GM18861 (cell line): ENCODE measurements at regions not wholly inside any gene's neighbourhood (a gene's known extent, or its start where the extent isn't known, plus 50 kb on each side); places are given as distances from the start of the nearest gene placed in this dataset.
"Not testable (repeated sequence)": the region's sequence is repeated elsewhere in the genome, so short reads cannot be mapped to it uniquely, and the experiment has no call there.

Experiments
- ATAC-seq: cut with Tn5 transposase; IDR thresholded peaks from one replicate; pipeline ENCODE4 v1.9.1; 2021; ENCODE audit not compliant: unreplicated experiment

GRCh38 chr10:117601716-117602115 lies 59.2 kb downstream of the EMX2 start:
- ATAC-seq = no peak

GRCh38 chr10:117603081-117603480 lies 60.5 kb downstream of the EMX2 start:
- ATAC-seq = no peak

DNA sequence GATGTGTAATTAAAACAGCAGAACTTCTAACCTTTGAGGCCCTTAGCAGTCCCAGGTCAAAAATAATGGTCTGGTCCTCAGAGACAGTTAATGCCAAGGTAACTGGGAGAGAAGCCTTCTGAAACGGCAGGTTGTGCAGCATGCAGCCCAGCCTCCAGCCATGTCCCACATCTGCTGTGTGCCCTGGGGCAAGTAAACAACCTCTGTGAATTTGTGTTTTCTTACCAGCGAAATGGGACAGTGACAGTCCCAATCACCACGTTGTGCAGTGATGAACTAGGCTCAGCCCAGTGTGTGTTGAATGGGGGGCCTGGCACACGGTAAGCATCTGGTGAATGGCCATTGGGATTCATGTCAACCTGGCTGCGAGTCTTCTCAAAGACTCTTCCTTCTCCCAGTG lies 61.2 kb downstream of the EMX2 start:
- ATAC-seq = no peak

DNA sequence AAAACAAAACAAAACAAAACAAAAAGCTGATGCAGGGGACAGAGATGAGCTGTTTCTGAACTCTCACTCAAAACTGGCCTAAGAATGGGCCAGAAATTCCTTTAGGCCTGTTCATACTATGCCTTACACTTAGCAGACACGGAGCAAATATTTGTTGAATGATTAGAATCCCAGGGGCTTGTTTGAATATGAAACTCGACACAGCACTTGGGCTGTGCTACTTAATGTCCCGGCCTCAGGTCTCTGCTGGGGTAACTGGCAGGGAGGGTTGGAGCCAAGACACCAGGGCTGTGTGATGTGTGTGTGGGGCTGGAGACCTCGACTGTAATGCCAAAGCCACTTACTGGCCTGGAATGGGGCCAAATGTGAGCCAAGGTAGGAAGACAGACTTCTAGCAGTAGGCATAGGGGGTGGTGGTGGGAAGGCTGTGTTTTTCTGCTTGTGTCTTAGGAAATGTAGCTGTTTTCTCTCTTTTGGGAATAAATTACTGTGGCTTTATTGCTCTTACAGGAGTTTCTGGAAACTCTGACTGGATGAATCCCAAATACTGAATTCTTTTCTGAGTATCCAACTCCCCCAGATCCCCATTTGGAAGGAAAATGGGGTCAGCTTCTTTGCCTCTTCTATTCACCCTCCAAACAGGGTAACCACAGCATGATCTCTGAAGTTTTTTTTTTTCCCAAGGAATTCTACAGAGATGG lies 66.7 kb downstream of the EMX2 start:
- ATAC-seq = no peak

DNA sequence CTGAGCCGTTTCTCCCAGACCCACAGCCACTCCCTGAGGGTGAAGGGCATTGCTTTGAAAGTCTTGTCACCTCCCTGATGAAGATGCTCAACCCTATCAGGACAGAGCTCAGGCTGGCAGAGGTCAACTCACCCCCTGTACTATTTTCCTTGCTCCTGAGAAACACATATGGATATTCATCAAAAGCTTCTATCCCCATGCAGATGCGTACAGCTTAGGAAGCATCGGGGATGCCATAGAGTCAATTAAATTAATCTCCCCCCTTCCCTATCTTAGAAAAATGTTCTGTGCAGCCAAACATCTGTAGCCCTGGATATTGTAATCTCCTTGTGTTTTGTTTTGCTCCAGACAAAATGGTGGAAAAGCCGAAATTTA lies 67.2 kb downstream of the EMX2 start:
- no peak for ATAC-seq

DNA sequence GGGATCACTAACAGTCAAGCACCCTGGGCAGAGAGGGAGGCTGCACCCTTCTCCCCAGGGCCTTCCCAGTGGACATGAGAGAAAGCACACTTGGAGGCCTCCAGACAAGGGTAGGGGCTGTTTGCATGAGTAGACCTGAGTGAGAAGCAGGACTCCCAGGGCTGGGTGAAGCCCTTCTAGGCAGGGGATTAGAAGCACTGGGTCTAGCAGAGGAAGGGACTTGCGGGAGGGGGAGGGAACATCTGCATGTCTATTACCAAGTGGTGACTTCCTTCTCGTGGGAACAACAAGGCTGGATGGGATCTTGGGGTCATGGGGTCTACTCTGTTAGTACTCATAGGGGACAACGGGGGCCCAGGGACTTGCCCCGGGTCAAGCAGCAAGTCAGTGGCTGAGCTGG lies 67.8 kb downstream of the EMX2 start:
- ATAC-seq = no peak

GRCh38 chr10:117612113-117612512 lies 69.6 kb downstream of the EMX2 start:
- no peak for ATAC-seq

- ATAC-seq = no peak
These were observed 73.1 kb downstream of the EMX2 start for GRCh38 chr10:117615649-117616048.

DNA sequence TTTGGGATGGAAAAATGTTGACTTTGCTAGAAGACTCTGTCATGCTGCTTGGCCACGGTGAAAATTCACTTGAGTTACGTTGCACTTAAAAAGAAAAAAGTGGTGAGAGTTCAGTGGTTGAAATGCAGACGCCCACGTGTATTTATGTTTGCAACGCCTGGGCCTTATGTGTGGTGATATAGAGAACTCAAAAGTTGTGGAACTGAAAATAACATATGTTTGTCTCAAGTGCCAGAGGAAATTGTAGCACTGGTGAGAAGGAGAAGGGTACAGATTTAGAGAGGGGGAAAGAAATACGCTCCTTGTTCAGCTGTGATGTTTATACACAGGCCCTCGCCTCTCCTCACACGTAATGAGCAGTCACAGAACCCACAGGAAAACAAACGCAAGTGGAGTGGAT lies 73.6 kb downstream of the EMX2 start:
- no peak for ATAC-seq

DNA sequence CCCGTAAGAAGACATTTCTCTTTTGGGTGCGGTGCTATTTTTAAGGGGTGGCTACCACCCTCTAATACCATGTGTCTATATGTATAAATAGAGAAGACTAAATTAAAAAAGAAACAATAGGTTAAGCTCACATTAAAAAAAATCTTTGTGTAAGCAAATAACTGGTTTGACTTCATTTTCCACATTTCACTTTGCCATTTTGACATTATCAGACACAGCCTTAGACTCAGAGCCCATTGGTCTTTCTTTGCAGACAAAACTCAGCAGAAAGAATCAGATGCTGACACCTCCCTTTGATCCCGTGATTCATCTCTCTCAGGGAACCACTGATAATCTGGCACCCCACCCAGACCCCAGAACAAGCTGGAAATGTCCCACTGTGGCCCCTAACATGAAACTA lies 74.5 kb downstream of the EMX2 start:
- ATAC-seq = no peak

DNA sequence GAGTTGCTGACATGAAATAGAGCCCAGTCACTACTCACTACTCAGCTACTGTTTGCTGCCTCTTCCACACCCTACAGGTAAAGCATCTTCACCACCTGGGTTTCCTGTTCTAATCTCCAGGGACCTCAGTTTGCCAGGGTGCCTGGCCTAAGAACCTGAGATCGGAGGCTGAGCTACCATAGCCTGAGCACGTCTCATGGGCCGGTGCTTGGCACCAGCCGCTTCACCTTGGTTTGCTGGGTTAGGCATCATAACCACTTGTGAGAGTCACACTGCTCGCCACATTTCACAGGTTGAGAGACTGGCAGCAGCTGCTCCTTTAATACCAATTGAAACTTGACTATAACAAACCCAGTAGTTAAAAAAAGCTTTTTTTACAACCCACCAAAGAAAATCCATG lies 75.1 kb downstream of the EMX2 start:
- no peak for ATAC-seq

GRCh38 chr10:117619223-117619622 lies 76.7 kb downstream of the EMX2 start:
- ATAC-seq = no peak

GRCh38 chr10:117619707-117620405 lies 77.3 kb downstream of the EMX2 start:
- no peak for ATAC-seq

DNA sequence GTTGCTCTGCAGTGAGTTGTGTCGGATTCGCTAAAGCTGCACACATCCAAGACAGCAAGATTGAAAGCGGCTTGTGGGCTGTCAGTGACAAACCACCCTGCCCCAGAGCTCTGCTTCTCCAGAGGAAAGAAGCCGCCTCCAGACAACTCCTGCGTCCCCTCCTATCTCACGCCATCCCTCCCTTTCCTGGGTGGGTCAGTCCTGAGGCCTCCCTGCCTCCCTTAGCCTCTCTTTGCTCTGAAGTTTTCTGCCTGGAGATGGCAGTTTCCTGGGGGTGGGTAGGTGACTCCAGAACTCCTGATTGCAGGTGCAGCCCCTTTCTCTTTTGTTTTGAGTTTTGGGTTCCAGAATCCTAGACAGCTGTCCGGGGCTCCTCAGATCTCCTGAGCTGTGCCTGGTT lies 78.7 kb downstream of the EMX2 start:
- no peak for ATAC-seq

- ATAC-seq = no peak
These were observed 79.4 kb downstream of the EMX2 start for GRCh38 chr10:117621795-117622420.

DNA sequence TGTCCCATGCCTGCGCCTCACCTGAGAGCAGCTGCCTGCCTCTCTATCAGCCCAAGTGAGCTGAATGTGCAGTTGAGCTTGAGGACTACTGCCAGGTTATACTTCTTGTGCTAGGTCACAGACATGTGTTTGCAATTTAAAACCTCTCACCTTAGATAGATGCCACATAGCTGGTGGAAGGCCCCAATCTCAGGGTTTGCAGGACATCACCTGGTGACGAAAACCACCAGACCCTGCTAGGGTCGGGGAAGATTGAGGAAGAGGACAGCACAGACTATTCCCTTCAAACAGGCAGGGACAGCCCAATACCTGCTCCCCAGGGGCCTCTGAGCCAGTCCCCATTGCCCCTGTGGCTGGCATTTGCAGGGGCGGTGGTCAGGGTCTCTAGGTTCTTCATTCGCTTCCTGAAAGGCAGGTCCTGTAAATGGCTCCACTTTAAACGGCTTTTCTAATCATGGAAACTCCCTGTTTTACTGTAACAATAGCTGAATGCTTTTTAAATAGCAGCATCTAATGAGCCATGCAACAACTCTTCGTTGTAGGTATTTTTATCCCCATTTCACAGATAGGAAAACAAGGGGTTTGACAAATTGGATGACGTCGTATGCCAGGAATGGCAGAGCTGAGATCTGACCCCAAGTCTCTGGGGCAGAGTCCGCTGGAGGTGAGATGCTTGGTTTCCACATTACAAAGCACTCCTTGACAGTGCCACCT lies 80.1 kb downstream of the EMX2 start:
- ATAC-seq = no peak

DNA sequence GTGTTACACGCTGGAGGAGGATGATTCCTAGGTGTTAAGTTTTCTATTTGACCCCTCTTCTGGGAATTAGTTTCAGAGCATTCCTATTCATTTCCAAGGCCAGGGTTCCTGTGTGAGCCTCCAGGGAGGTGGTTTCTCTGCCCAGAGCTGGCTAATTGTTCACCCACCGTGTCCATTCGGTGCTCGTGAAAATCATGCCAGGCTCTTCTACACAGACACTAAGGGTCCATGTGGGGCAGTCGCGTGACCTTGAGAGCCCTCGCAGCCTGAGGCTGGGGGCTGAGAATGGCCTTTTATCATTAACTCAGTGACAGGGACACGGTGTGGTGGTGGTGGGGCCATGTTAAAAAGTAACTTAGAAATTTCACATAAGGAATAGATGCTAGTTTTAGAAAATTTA lies 83.7 kb downstream of the EMX2 start:
- ATAC-seq = no peak

DNA sequence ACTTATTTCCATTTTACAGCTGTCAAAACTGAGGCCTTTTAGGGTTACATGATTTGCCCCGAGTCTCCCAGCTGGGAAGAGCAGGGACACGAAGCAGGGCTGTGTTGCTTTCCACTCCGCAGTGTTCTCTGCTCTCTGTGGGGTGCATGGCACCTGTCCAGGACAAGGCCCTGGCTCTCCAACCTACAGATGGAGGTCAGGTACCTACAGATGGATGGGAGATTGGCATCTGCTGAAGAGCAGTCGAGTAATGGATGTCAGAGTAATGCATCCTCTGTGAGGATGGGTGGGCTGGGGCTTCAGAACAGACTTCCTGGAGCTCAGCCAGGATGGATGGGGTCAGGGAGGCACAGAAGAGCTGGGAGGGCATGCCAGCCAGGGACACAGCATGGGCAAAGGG lies 85.0 kb downstream of the EMX2 start:
- no peak for ATAC-seq

DNA sequence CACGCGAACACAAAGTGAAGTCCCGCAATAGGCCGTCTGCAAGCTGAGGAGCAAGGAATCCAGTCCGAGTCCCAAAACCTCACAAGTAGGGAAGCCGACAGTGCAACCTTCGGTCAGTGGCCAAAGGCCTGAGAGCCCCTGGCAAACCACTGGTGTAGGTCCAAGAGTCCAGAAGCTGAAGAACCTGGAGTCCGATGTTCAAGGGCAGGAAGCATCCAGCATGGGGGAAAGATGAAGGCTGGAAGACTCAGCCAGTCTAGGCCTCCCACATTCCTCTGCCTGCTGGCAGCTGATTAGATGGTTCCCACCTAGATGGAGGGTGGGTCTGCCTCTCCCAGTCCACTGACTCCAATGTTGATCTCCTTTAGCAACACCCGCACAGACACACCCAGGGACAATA lies 87.2 kb downstream of the EMX2 start:
- ATAC-seq = not testable (repeated sequence)

DNA sequence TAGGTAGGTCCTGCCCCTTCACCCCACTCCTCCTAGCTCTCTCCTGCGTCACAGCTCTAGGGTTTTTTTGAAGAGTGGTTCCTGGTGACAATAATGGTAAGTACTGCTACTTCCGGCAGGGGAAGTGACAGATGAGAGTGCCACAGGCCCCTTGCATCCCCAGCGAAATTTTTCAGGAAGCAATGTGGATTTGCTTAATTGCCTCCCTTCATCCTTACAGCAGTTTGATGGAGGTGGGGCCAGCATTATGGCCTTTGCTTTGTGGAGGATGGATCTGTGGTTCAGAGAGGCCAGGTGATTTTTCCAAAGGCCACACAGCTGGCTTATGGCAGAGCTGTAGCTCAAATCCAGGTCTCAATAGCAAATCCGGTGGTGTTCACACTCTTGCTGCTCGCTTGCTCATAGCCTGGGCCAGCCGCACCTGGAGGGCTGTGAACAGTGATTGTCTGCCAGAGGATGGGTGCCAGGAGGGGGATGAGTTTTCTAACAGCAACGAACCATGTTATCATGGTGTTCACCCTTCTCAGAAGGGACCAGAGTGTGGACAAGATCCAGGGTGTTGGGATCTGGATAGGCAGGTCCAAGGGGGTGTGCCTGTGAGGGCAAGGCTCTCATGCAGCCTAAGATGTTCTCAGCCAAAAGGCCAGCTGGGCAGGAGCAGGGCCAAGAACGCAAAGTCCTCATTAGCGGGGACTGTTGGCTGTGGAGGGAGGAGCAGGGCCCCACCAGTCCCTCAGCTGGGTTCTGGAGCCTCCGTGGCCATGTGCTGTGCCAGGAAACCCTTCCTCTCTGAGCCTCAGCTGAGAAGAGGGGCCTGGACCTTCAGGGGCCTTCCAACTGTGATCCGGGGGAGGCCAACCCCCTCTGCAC lies 89.0 kb downstream of the EMX2 start:
- no peak for ATAC-seq

GRCh38 chr10:117632406-117632805 lies 89.9 kb downstream of the EMX2 start:
- ATAC-seq = no peak
